DMS 273 treated with DMSO at 0.1 percent for 48 hours (cell line): ENCODE measurements at regions not wholly inside any gene's neighbourhood (a gene's known extent, or its start where the extent isn't known, plus 50 kb on each side); places are given as distances from the start of the nearest gene placed in this dataset.

Experiments used
- DNase-seq: peaks from one replicate; lab custom pipeline; 2025; lab: John Stamatoyannopoulos, UW

- no peak for DNase-seq
Measured at GRCh38 chr17:73956169-73956568, 247.3 kb upstream of the RPL38 start.

- peak; percentile 23 for DNase-seq
Measured at GRCh38 chr17:73956595-73957465, 246.6 kb upstream of the RPL38 start.

- DNase-seq = no peak
Measured at GRCh38 chr17:73957564-73957963, 245.9 kb upstream of the RPL38 start.

- no peak for DNase-seq
Measured at GRCh38 chr17:73958453-73958852, 245.0 kb upstream of the RPL38 start.

- DNase-seq = no peak
Measured at GRCh38 chr17:73960469-73960868, 243.0 kb upstream of the RPL38 start.

GRCh38 chr17:73962308-73962707, 241.2 kb upstream of the RPL38 start:
- no peak for DNase-seq

GRCh38 chr17:73968680-73969079, 234.8 kb upstream of the RPL38 start:
- DNase-seq = no peak

GRCh38 chr17:73969956-73970355, 233.5 kb upstream of the RPL38 start:
- DNase-seq = no peak

GRCh38 chr17:73971127-73971526, 232.4 kb upstream of the RPL38 start:
- no peak for DNase-seq

- no peak for DNase-seq
Measured at GRCh38 chr17:73972056-73972455, 231.4 kb upstream of the RPL38 start.

GRCh38 chr17:73972901-73973300, 230.6 kb upstream of the RPL38 start:
- DNase-seq = no peak

GRCh38 chr17:73973586-73974409, 229.7 kb upstream of the RPL38 start:
- peak; percentile 4 for DNase-seq

GRCh38 chr17:73974536-73974935, 228.9 kb upstream of the RPL38 start:
- DNase-seq = no peak

- DNase-seq = no peak
Measured at GRCh38 chr17:73976147-73976546, 227.3 kb upstream of the RPL38 start.

GRCh38 chr17:73976676-73977521, 226.6 kb upstream of the RPL38 start:
- no peak for DNase-seq

GRCh38 chr17:73980517-73980916, 223.0 kb upstream of the RPL38 start:
- no peak for DNase-seq

GRCh38 chr17:73982871-73983270, 220.6 kb upstream of the RPL38 start:
- DNase-seq = no peak

- DNase-seq = no peak
Measured at GRCh38 chr17:73983621-73984400, 219.7 kb upstream of the RPL38 start.

- DNase-seq = no peak
Measured at GRCh38 chr17:73984941-73985340, 218.5 kb upstream of the RPL38 start.

GRCh38 chr17:73985466-73986015, 217.9 kb upstream of the RPL38 start:
- DNase-seq = no peak

GRCh38 chr17:73986641-73987177, 216.8 kb upstream of the RPL38 start:
- DNase-seq = no peak
